ENCODE measurements at regions not wholly inside any gene's neighbourhood (a gene's known extent, or its start where the extent isn't known, plus 50 kb on each side); places are given as distances from the start of the nearest gene placed in this dataset.

DNA sequence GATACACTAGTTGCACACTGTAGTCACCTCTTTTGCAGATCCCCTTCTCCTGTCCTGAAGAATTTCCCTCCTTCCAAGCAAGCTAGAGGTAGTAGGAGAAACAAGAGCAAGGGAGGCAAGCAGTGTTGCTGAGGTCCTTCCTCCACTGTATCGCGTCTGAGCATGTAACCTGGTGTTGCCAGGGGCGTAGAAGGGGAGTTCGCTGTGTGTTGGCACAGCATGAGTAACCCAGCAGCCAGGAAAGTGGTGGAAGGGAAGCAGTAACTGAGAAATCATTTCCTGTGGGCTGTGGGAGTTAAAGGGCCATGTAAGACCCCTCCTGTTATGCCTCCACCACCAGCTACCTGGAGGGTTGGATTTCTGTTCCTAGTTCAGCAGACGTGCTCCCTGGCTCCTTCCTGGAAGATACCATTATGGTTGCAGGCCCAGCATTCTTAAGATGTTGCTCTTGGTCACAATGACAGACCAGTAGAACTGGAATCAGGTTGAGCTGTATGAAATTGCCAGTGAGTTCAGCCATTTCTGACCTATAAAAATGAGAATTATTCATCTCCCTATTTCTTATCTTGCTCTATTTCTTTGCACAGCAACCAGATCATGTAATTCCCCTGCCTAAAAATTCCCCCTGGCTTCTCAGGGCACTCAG, 215.3 kb upstream of the TOPAZ1 start (continued):
- TF ChIP-seq ZNF462 (CRISPR knock-in tag; IDR thresholded peaks at IDR 0.05): no peak
- TF ChIP-seq ETS1 (IDR thresholded peaks at IDR 0.05): no peak
- TF ChIP-seq EZH2 (IDR thresholded peaks at IDR 0.05; ENCODE audit: low read depth, unreplicated experiment): no peak
- TF ChIP-seq EZH2phosphoT487 (IDR thresholded peaks at IDR 0.05; ENCODE audit: unreplicated experiment): no peak
- TF ChIP-seq STAT1 (IDR thresholded peaks at IDR 0.05; ENCODE audit: unreplicated experiment): no peak

- Mint-ChIP-seq H3K27me3 (ENCODE audit: insufficient read depth, low read depth, poor library complexity) (no peaks in the 10 kb centered on the region), H3K9me3 (no peaks in the 10 kb centered on the region), H3K4me3 (no peak overlapping the region), H3K36me3 (ENCODE audit: low read depth) (no peaks in the 10 kb centered on the region), H3K4me1 (peaks cover 28% of the 10 kb centered on the region), H3K27ac (no peak overlapping the region)
- Histone ChIP-seq H3K79me2 (replicated peaks; ENCODE audit: insufficient read depth) (no peaks in the 10 kb centered on the region), H3K27me3 (ENCODE audit: insufficient read depth) (no peaks in the 10 kb centered on the region), H4K20me1 (replicated peaks; ENCODE audit: insufficient read depth) (peaks cover 3% of the 10 kb centered on the region; the same call in 1 of the 2 replicates), H3K4me1 (ENCODE audit: insufficient read depth) (peaks cover 10% of the 10 kb centered on the region; the same call in 1 of the 2 replicates), H3K27ac (ENCODE audit: low read depth) (no peak overlapping the region), H3K36me3 (ENCODE audit: insufficient read depth) (no peaks in the 10 kb centered on the region), H3F3A (replicated peaks; ENCODE audit: low read depth) (no peaks in the 10 kb centered on the region), H3K9me2 (ENCODE audit: insufficient read depth) (no peaks in the 10 kb centered on the region), H3K4me3 (no peak overlapping the region), H3K4me2 (no peak overlapping the region), H2AFZ (no peak overlapping the region)
- DNase-seq (ENCODE audit: low spot score) (no peak), ATAC-seq (no peak)
- TF ChIP-seq, protein P1, sequence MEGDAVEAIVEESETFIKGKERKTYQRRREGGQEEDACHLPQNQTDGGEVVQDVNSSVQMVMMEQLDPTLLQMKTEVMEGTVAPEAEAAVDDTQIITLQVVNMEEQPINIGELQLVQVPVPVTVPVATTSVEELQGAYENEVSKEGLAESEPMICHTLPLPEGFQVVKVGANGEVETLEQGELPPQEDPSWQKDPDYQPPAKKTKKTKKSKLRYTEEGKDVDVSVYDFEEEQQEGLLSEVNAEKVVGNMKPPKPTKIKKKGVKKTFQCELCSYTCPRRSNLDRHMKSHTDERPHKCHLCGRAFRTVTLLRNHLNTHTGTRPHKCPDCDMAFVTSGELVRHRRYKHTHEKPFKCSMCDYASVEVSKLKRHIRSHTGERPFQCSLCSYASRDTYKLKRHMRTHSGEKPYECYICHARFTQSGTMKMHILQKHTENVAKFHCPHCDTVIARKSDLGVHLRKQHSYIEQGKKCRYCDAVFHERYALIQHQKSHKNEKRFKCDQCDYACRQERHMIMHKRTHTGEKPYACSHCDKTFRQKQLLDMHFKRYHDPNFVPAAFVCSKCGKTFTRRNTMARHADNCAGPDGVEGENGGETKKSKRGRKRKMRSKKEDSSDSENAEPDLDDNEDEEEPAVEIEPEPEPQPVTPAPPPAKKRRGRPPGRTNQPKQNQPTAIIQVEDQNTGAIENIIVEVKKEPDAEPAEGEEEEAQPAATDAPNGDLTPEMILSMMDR (conservative IDR thresholded peaks at IDR 0.05; ENCODE audit: low read depth in 2 of 2): no peak
- TF ChIP-seq CREB1 (CRISPR knock-in tag; IDR thresholded peaks at IDR 0.05; ENCODE audit: low read depth): no peak
- TF ChIP-seq POLR2AphosphoS5 (IDR thresholded peaks at IDR 0.05; ENCODE audit: low read depth): no peak
- TF ChIP-seq NANOG (IDR thresholded peaks at IDR 0.05; ENCODE audit: borderline replicate concordance): no peak
- TF ChIP-seq ETS1 (IDR thresholded peaks at IDR 0.05): no peak
- TF ChIP-seq STAT1 (IDR thresholded peaks at IDR 0.05; ENCODE audit: unreplicated experiment): no peak
- TF ChIP-seq JUNB (IDR thresholded peaks at IDR 0.05; ENCODE audit: unreplicated experiment): no peak
Observed at GRCh38 chr3:44029100-44029499, 212.6 kb upstream of the TOPAZ1 start.
